Tibial nerve (tissue), 3 donors: ENCODE measurements at regions not wholly inside any gene's neighbourhood (a gene's known extent, or its start where the extent isn't known, plus 50 kb on each side); places are given as distances from the start of the nearest gene placed in this dataset.

Experiments
- POLR2A ChIP-seq, 2 donors: fragments of 450-650 bp; IDR thresholded peaks; one replicate each; pipeline ENCODE4 v1.6.1; 2017; ENCODE audit warnings: antibody characterized with exemption in 2 of 2, mild to moderate bottlenecking in 2 of 2, moderate library complexity in 2 of 2
- TF ChIP-seq, protein P1 (sequence below), 5 experiments: fragments of 200-600 bp in 3 of 5; fragments of 450-650 bp in 2 of 5; sonication (generic) in 3 of 5; IDR thresholded peaks; one replicate each; pipeline ENCODE4 v1.5.1; 2016 to 2019; ENCODE audit warnings: antibody characterized with exemption in 5 of 5, mild to moderate bottlenecking in 3 of 5, moderate library complexity in 2 of 5

DNA sequence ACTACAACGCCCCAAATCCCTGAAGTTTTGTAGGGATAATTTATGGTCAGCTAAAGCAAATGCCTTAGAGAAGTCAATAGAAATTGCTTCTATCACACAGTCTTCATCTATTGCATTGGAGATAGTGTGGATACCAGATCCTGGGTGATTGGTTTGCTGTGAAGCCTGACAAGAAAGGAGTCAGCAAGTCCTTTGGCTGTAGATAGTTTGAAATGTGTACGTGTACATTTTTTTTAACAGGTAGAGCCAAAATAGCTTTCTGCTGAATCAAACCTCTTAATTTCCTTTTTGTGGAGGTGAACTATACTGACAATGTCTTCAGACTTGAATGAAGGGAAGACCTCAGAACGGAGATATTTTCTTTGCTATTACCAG, 312.3 kb downstream of the ZBBX start:
- TF ChIP-seq, protein P1, sequence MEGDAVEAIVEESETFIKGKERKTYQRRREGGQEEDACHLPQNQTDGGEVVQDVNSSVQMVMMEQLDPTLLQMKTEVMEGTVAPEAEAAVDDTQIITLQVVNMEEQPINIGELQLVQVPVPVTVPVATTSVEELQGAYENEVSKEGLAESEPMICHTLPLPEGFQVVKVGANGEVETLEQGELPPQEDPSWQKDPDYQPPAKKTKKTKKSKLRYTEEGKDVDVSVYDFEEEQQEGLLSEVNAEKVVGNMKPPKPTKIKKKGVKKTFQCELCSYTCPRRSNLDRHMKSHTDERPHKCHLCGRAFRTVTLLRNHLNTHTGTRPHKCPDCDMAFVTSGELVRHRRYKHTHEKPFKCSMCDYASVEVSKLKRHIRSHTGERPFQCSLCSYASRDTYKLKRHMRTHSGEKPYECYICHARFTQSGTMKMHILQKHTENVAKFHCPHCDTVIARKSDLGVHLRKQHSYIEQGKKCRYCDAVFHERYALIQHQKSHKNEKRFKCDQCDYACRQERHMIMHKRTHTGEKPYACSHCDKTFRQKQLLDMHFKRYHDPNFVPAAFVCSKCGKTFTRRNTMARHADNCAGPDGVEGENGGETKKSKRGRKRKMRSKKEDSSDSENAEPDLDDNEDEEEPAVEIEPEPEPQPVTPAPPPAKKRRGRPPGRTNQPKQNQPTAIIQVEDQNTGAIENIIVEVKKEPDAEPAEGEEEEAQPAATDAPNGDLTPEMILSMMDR (IDR thresholded peaks at IDR 0.05), result no peak
- no peak for TF ChIP-seq POLR2A (IDR thresholded peaks at IDR 0.05)
